Forelimb muscle (tissue), 1 donor: ENCODE measurements at regions not wholly inside any gene's neighbourhood (a gene's known extent, or its start where the extent isn't known, plus 50 kb on each side); places are given as distances from the start of the nearest gene placed in this dataset.
"Not testable (repeated sequence)": the region's sequence is repeated elsewhere in the genome, so short reads cannot be mapped to it uniquely, and the experiment has no call there.

Experiments used
- DNase-seq: peaks from one replicate; pipeline ENCODE4 v3.0.0-alpha.2; 2013; ENCODE audit warnings: low read depth

DNA sequence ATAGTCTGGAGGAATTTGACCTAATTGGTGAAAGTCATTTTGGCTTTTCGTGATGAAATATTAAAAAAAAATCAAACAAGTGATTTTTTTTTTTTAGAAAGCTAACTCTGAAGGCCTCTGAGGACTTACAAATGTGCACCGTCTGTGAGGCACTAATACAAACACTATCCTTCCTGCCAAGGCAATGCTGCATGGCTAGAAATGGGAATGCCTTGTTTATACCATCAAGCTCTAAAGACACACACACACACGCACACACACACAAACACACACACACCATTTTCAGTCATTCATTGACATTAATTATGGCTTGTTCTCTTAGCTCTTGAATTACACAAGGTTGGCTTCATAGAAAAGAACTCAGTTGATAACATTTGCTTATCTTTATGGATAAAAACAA is 1242.0 kb upstream of the ACVR2A start:
- no peak for DNase-seq

DNA sequence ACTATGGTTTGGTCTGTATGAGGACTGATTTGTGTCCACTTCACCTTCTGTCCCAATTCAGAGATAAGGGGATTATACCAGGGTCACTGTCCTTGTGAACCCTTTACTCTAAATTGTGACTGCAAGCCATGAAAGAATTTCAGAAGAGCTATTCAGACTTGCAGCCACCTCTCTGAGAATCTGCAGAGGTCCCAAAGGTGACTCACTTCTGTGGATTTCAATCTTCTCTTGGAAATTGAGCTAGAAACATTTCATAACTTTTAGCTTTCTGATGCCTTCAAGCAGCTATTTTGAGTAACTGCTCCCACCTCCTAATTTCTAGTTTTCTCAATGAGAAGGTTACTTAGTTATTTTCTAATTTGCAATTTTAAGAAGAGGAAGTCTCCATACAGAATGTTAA is 1242.4 kb upstream of the ACVR2A start:
- DNase-seq = no peak

- no peak for DNase-seq
These were observed 1246.0 kb upstream of the ACVR2A start for GRCh38 chr2:146598791-146599190.

DNA sequence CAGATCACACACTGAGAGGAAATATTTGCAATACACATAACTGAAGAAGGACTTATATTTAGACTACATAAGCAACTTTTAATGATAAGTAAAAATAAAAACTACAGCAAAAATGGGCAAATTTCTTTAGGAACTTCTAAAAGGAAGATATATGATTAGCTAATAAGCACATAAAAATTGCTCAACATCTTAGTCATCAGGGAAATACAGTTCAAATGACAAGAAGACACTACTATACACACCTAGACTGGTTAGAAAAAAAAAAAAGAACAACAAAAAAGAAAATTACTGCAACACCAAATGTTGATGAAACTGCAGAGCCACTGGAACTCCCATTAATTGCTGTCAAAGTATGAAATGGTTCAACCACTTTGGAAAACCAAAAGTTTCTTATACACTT is 1247.5 kb upstream of the ACVR2A start:
- no peak for DNase-seq

DNA sequence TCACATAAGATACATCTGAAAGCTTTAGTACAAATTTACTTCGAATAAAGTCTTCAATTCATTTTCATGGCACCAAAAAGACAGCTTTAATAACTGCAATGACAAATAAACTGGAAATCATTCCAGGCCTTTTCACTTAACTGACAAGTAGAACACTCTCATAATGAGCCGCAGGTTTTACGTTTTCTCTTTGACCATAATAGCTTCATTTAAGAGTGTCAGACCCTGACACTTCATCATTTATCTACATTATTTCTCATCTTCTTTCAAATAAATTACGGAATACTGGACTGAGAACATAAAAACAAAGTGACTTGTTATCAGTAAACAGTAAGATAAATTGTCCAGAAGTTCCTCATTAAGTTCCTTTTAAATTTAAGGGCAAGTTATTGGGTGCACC is 1252.9 kb upstream of the ACVR2A start:
- no peak for DNase-seq

DNA sequence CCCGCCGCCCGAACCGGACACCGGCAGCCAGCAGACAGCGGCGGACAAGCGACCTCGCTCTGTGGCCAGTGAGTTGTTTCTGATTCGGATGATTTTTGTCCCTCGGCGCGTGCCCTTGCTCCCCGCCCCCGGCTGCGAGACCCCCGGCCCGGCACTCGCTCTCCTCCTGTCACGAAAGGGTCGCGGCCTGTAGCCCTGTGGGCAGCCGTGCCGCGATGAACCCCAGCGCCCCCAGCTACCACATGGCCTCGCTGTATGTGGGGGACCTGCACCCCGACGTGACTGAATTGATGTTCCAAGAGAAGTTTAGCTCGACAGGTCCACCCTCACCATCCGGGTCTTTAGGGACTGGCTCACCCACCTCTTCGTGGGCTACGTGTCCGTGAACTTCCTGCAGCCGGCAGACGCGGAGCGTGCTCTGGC is 1257.5 kb upstream of the ACVR2A start:
- no peak for DNase-seq

DNA sequence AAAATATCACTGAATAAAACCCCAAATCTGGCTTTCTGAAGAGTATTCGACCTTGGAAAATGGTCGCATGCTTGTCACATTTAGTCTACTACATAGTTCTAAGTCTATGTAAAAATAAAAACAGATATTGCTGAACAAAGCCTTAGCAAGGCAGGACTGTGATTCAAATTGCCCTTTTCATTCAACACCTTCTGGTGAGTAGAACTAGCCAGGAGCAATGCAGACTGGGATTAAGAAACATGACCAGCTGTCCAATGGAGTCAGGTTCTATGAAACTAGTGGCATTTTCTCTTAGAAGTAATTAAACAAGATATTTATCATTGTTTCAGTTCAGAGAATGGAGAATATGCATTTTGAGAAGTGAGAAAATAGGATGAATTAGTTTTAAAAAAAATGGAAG is 1260.5 kb upstream of the ACVR2A start:
- no peak for DNase-seq

DNA sequence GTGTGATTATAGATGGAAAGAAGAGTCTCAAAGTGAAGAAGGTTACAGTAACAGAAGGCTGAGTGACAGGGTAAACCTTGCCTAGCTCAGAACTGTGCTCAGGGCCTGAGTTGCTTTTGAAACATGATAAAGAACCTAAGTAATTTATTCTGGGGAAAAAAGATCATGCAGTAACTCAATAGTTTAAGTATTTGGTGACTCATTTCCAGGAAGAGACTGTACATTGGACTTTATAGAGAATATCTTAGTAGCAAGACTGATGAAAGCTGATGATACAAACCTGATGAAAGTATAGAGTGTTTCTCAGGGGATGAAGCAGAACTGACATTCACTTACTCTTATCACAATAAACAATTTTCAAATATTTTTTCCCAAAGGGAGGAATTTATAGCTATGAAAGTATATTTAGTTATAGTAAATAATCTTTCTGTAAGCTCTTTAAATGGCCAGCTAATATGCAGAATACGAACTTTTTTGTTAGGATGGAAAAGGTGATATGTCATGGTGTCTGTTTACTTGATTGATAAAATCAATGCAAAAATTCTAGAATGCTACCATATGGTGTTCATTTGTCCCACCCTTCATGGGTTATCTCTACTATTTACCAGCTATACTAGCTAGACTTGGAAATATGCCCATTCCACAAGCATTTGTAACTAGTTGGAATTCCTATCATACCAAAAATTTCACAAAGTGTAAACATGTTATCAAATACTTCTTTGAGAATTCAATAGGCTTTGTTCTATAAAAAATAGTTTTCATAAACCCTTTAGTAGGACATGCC is 1265.5 kb upstream of the ACVR2A start:
- no peak for DNase-seq

GRCh38 chr2:146576339-146577111 is 1268.3 kb upstream of the ACVR2A start:
- no peak for DNase-seq

DNA sequence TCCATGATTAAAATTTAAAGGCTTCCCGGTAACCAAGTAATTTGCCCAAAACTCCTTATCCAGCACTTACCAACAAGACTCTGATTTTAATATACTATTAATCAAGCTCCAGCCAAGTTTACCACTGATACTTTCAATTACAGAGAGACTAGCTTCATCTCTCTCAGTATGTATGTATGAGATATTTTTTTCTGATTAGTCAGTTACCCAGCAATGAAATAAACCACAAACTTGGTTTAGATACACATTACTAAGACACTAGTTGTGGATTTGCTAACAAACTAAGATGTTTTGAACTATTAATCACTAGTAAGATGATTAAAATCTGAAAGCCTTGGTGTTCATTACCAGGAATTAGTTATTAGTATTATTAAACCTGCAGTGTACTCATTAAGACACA is 1272.2 kb upstream of the ACVR2A start:
- no peak for DNase-seq

- DNase-seq = no peak
These were observed 1282.8 kb upstream of the ACVR2A start for GRCh38 chr2:146561996-146562395.

DNA sequence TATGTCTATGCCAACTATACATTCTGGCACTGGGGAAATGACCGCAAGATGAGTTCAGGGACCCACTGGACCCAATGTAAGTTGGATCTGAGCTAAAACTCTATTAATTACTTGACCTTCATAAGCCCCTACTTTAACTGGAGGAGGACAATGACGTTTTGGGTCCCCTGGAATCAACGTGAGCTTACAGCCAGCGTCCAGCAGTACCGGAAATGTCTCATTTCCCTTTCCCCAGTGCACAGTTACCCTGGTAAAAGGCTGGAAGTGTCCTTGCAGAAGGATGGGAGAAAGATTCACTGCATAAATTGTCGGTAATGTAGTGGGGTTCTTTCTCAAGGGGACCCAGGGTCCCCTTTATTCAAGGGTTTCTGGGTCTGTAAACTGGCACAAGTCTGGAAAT is 1297.6 kb upstream of the ACVR2A start:
- no peak for DNase-seq

DNA sequence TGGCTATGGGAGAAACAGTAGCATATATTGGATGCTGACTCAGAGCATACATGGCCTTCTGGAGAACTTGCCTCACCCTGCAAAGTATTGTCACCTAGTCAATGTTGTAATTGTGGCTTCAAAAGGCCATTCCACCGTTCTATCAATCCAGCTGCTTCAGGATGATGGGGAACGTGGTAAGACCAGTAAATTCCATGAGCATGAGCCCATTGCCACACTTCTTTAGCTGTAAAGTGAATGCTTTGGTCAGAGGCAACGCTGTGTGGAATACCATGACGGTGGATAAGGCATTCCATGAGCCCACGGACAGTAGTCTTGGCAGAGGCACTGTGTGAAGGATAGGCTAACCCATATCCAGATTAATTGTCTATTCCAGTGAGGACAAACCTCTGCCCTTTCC is 1300.1 kb upstream of the ACVR2A start:
- DNase-seq = no peak

- no peak for DNase-seq
These were observed 1302.9 kb upstream of the ACVR2A start for GRCh38 chr2:146541896-146542295.

DNA sequence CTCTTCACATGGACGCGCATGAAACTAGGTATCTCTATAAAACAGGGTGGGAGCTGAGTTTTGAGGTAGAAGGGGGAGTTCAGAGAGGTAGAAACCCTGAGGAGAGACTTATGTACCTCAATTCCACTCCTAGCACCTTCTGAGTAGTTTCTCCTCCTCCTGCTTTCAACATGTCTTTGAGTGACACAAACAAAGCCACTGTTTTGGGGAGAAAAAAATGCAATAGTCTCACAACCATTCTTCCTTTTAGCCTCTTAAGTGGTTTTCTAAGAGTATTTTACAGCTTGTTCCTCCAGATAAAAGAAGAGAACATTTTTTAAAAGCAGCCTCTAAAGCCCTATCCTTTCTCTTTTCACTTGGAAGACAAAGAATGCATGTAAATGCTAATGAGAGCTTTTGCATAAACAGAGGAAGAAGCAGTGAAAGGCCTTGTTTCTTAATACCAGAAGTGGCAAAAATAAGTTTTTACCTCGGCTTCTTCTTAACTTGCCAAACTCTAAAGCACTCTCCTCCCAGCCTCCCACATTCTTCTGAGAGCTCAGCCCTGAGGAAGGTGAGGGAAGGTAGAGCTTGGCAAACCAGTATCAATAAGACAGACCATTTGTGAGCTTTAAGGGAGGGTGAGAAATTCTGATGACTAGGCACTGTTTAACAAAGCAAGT is 1304.4 kb upstream of the ACVR2A start:
- DNase-seq = no peak

DNA sequence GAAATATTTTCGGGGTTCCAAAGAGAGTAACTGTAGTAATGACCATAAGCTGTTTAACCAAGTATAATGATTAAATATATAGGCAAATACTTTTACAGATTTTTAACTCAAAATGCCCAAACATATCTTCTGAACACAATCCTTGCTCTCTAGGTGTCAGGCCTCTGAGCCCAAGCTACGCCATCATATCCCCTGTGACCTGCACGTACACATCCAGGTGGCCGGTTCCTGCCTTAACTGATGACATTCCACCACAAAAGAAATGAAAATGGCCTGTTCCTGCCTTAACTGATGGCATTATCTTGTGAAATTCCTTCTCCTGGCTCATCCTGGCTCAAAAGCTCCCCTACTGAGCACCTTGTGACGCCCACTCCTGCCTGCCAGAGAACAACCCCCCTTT is 1305.1 kb upstream of the ACVR2A start:
- not testable (repeated sequence) for DNase-seq

GRCh38 chr2:146537477-146537876 is 1307.4 kb upstream of the ACVR2A start:
- no peak for DNase-seq

GRCh38 chr2:146532509-146533147 is 1312.2 kb upstream of the ACVR2A start:
- no peak for DNase-seq

- DNase-seq = no peak
These were observed 1312.8 kb upstream of the ACVR2A start for GRCh38 chr2:146532009-146532408.

DNA sequence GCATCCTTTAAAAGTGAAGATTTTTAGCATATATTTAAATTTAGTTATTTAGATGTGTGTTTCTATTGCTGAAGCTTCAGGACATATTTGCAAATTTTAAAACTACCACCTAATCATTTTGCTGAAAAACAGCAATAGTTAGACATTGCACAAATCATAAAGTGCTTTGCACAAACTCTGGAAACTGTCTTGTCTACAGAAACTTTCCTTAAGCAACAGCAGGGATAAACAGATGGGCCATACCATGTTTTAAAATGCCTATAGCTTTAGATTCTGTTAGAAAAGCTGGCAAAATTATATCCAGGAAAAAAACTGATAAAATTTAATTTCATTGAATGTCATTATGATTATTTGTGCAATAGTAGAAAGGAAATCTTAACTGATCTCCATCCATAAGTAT is 1313.9 kb upstream of the ACVR2A start:
- DNase-seq = no peak

- DNase-seq = no peak
These were observed 1317.7 kb upstream of the ACVR2A start for GRCh38 chr2:146527166-146527565.

- DNase-seq = no peak
These were observed 1321.6 kb upstream of the ACVR2A start for GRCh38 chr2:146523196-146523595.
